HepG2 (cell line): ENCODE measurements at regions not wholly inside any gene's neighbourhood (a gene's known extent, or its start where the extent isn't known, plus 50 kb on each side); places are given as distances from the start of the nearest gene placed in this dataset.

Experiments used
- ATAC-seq: fragments of 200-7000 bp; cut with Tn5 transposase; 3 replicates; pipeline ENCODE4 v1.9.1; 2020; ENCODE audit warnings: mild to moderate bottlenecking, moderate library complexity
- BruUV-seq: library from RNA; stranded (reverse); fragments of 400-500 nt; replicated peaks from 2 replicates; lab custom pipeline; 2021; lab: Mats Ljungman, UMichigan
- CTCF ChIA-PET: fragments of 300-600 bp; formaldehyde crosslinking; extraction: SDS; loops from one replicate; lab custom pipeline; 2021; ENCODE audit warnings: low total read pairs, inconsistent platforms, low intra/inter-chr PET ratio; lab: Yijun Ruan, JAX
- POLR2A ChIA-PET: fragments of 350-600 bp; sonication (Branson Sonifier 250); formaldehyde crosslinking; loops from one replicate; lab custom pipeline; 2020; ENCODE audit warnings: antibody characterized with exemption, inconsistent platforms; lab: Yijun Ruan, JAX
- DNase-seq: peaks from one replicate; pipeline ENCODE4 v3.0.0-alpha.2; 2015; ENCODE audit warnings: low spot score
- FAIRE-seq: peaks from 3 replicates; lab custom pipeline; 2011; peaks lifted over from hg19 to GRCh38; lab: Jason Lieb, UNC
- H2AFZ ChIP-seq: one replicate; pipeline ENCODE4 v1.6.1; 2011; ENCODE audit warnings: low read length, inconsistent platforms
- H3K27ac ChIP-seq: fragments of 300-600 bp; 3 replicates; pipeline ENCODE4 v1.8.0; 2011; ENCODE audit warnings: mixed run types, mild to moderate bottlenecking, mixed read lengths, low read length, inconsistent platforms; ENCODE audit not compliant: insufficient read depth; ENCODE audit errors: extremely low read length
- H3K27me3 ChIP-seq, 2 experiments: fragments of 200-600 bp in 1 of 2; 2 replicates in 1 of 2; 3 replicates in 1 of 2; pipeline versions ENCODE4 v1.6.0 to v1.8.0; 2011; ENCODE audit warnings: low read length in 2 of 2, mild to moderate bottlenecking in 2 of 2, moderate library complexity in 2 of 2, inconsistent platforms in 1 of 2; ENCODE audit not compliant: insufficient read depth in 2 of 2, control insufficient read depth in 1 of 2
- H3K36me3 ChIP-seq, 2 experiments: fragments of 200-600 bp in 1 of 2; replicated peaks in 1 of 2; 2 replicates in 1 of 2; 3 replicates in 1 of 2; pipeline versions ENCODE4 v1.5.1 to v1.8.0; 2011; ENCODE audit warnings: low read length in 2 of 2, inconsistent platforms in 1 of 2; ENCODE audit not compliant: insufficient read depth in 2 of 2, control insufficient read depth in 1 of 2
- H3K4me1 ChIP-seq: 2 replicates; pipeline ENCODE4 v1.5.1; 2012; ENCODE audit warnings: low read length, inconsistent platforms; ENCODE audit not compliant: insufficient read depth
- H3K4me2 ChIP-seq: 2 replicates; pipeline ENCODE4 v1.6.0; 2011; ENCODE audit warnings: low read depth, low read length, inconsistent platforms
- H3K4me3 ChIP-seq, 3 experiments: fragments of 200-600 bp in 1 of 3; sonication (generic), shearing (Covaris generic) in 1 of 3; replicated peaks in 1 of 3; 2 replicates each; pipeline ENCODE4 v1.5.1; 2011 to 2016; ENCODE audit warnings: low read length in 3 of 3, inconsistent platforms in 2 of 3, low read depth in 2 of 3, mild to moderate bottlenecking in 2 of 3, control low read depth in 1 of 3, mixed read lengths in 1 of 3; ENCODE audit not compliant: insufficient read depth in 1 of 3
- H3K79me2 ChIP-seq: one replicate; pipeline ENCODE4 v1.6.1; 2011; ENCODE audit warnings: low read length, inconsistent platforms; ENCODE audit not compliant: insufficient read depth
- H3K9ac ChIP-seq: 2 replicates; pipeline ENCODE4 v1.6.0; 2011; ENCODE audit warnings: mild to moderate bottlenecking, low read depth, low read length, inconsistent platforms; ENCODE audit not compliant: insufficient read depth
- H3K9me3 ChIP-seq: 2 replicates; pipeline ENCODE4 v1.5.1; 2012; ENCODE audit warnings: mild to moderate bottlenecking, low read length
- H4K20me1 ChIP-seq: 2 replicates; pipeline ENCODE4 v1.6.0; 2011; ENCODE audit warnings: inconsistent platforms, mild to moderate bottlenecking, low read length, moderate library complexity; ENCODE audit not compliant: insufficient read depth
- ARNT2 ChIP-seq: sonication (generic); formaldehyde crosslinking; IDR thresholded peaks from 2 replicates; pipeline ENCODE4 v1.8.0; 2022; ENCODE audit warnings: mild to moderate bottlenecking, low read depth, missing genetic modification reagents, moderate library complexity
- ATF1 ChIP-seq: IDR thresholded peaks from 2 replicates; pipeline ENCODE4 v1.6.1; 2016; ENCODE audit warnings: mild to moderate bottlenecking, control low read depth
- BATF2 ChIP-seq: sonication (generic); formaldehyde crosslinking; IDR thresholded peaks from 2 replicates; pipeline ENCODE4 v1.8.0; 2022; ENCODE audit warnings: mild to moderate bottlenecking, missing genetic modification reagents, moderate library complexity
- CREB1 ChIP-seq, 2 experiments: fragments of 450-650 bp in 1 of 2; IDR thresholded peaks; 2 replicates each; pipeline ENCODE4 v1.6.1; 2016 to 2017; ENCODE audit warnings: control low read depth in 1 of 2, mild to moderate bottlenecking in 1 of 2, missing compliant biosample characterization in 1 of 2, missing genetic modification characterization in 1 of 2
- DBP ChIP-seq: sonication (generic); formaldehyde crosslinking; IDR thresholded peaks from 2 replicates; pipeline ENCODE4 v1.4.0; 2020; ENCODE audit warnings: missing genetic modification reagents; ENCODE audit errors: not compliant biosample characterization
- FOXA1 ChIP-seq, 2 experiments: fragments of 450-650 bp in 1 of 2; sonication (generic) in 1 of 2; formaldehyde crosslinking in 1 of 2; IDR thresholded peaks; 2 replicates each; pipeline versions ENCODE4 v1.4.0 to v1.6.1; 2016 to 2020; ENCODE audit warnings: missing genetic modification reagents in 1 of 2
- GABPA ChIP-seq, 2 experiments: IDR thresholded peaks; 2 replicates each; pipeline ENCODE4 v1.6.1; 2011 to 2016; ENCODE audit warnings: low read depth in 2 of 2, low read length in 1 of 2, missing biosample characterization in 1 of 2, missing genetic modification characterization in 1 of 2
- KDM2A ChIP-seq: sonication (generic); formaldehyde crosslinking; IDR thresholded peaks from 2 replicates; pipeline ENCODE4 v1.4.0; 2020; ENCODE audit warnings: low read depth, missing genetic modification reagents, borderline replicate concordance
- KDM3A ChIP-seq: IDR thresholded peaks from 2 replicates; pipeline ENCODE4 v1.6.1; 2018; ENCODE audit warnings: low read depth, missing compliant biosample characterization
- KDM5B ChIP-seq: sonication (generic); formaldehyde crosslinking; IDR thresholded peaks from 2 replicates; pipeline ENCODE4 v1.4.0; 2020; ENCODE audit warnings: missing genetic modification reagents, mild to moderate bottlenecking, borderline replicate concordance
- MEIS2 ChIP-seq: sonication (generic); formaldehyde crosslinking; IDR thresholded peaks from 2 replicates; pipeline ENCODE4 v1.9.0; 2021; ENCODE audit warnings: mild to moderate bottlenecking, missing genetic modification reagents
- NR2F2 ChIP-seq: IDR thresholded peaks from 2 replicates; pipeline ENCODE4 v1.6.1; 2012; ENCODE audit warnings: low read depth, inconsistent platforms, borderline replicate concordance
- NR2F6 ChIP-seq, 2 experiments: IDR thresholded peaks; 2 replicates each; pipeline ENCODE4 v1.6.1; 2016; ENCODE audit warnings: antibody characterized with exemption in 1 of 2, mild to moderate bottlenecking in 1 of 2
- POLR2A ChIP-seq, 2 experiments: IDR thresholded peaks; 2 replicates each; pipeline ENCODE4 v1.6.1; 2011; ENCODE audit warnings: low read depth in 2 of 2, low read length in 2 of 2, mild to moderate bottlenecking in 1 of 2, moderate library complexity in 1 of 2; ENCODE audit not compliant: insufficient read depth in 1 of 2
- PRMT3 ChIP-seq: sonication (generic); formaldehyde crosslinking; IDR thresholded peaks from 2 replicates; pipeline ENCODE4 v1.8.1; 2022; ENCODE audit warnings: low read depth, mild to moderate bottlenecking, moderate library complexity, missing genetic modification reagents, borderline replicate concordance
- SPEN ChIP-seq: sonication (generic); formaldehyde crosslinking; IDR thresholded peaks from 2 replicates; pipeline ENCODE4 v1.5.1; 2020; ENCODE audit warnings: low read depth, mild to moderate bottlenecking, missing genetic modification reagents
- ZNF333 ChIP-seq: sonication (generic); formaldehyde crosslinking; IDR thresholded peaks from 2 replicates; pipeline ENCODE4 v1.4.0; 2020; ENCODE audit warnings: mild to moderate bottlenecking, missing genetic modification reagents, borderline replicate concordance
- ZNF660 ChIP-seq: sonication (generic); formaldehyde crosslinking; IDR thresholded peaks from 2 replicates; pipeline ENCODE4 v1.5.1; 2020; ENCODE audit warnings: mild to moderate bottlenecking, low read depth, missing genetic modification reagents, borderline replicate concordance
- ZNF674 ChIP-seq: sonication (generic); formaldehyde crosslinking; IDR thresholded peaks from 2 replicates; pipeline ENCODE4 v1.5.0; 2020; ENCODE audit warnings: low read depth, mild to moderate bottlenecking, missing genetic modification reagents
- WGBS: methylation state at CpG from one replicate; pipeline ENCODE4 v1.1.6; 2017; ENCODE audit warnings: low lambda C conversion rate; 5-methylcytosine and 5-hydroxymethylcytosine counted together
- in situ Hi-C: cut with HindIII; loops from 2 replicates; pipeline ENCODE4 v1.10.0; 2017; ENCODE audit warnings: low pct_unique_long_range_greater_than_20kb; ENCODE audit not compliant: extremely low pct_ligation_motif_present
- intact Hi-C: fragments of 100-400 bp; cut with micrococcal nuclease; formaldehyde crosslinking; loops from one replicate; pipeline ENCODE4 v1.10.0; 2022; ENCODE audit not compliant: unreplicated experiment

GRCh38 chr18:41879256-41879655 lies 75.8 kb upstream of the PIK3C3 start:
- POLR2A ChIA-PET: no interaction called here

GRCh38 chr18:41875094-41875780 lies 79.8 kb upstream of the PIK3C3 start:
- Histone ChIP-seq H4K20me1 (no peaks in the 10 kb centered on the region), H2AFZ (no peak overlapping the region), H3K4me1 (no peaks in the 10 kb centered on the region), H3K9ac (no peak overlapping the region), H3K79me2 (no peaks in the 10 kb centered on the region), H3K36me3 (no peaks in the 10 kb centered on the region), H3K4me3 (no peak overlapping the region), H3K9me3 (no peaks in the 10 kb centered on the region), H3K4me2 (no peak overlapping the region), H3K27me3 (no peaks in the 10 kb centered on the region), H3K27ac (no peak overlapping the region)
- in situ Hi-C loops (no loop called here), intact Hi-C loops (no loop called here)
- no peak for FAIRE-seq
- no TSS peak for BruUV-seq
- CTCF ChIA-PET: no interaction called here
- TF ChIP-seq ZNF674 (no peak), ZNF333 (CRISPR knock-in tag) (no peak), KDM5B (CRISPR knock-in tag) (no peak), ATF1 (CRISPR knock-in tag) (no peak), GABPA (IDR thresholded peaks at IDR 0.05; ENCODE audit: low read depth, low read length) (no peak), GABPA (CRISPR knock-in tag; IDR thresholded peaks at IDR 0.05; ENCODE audit: low read depth) (no peak), KDM2A (no peak), MEIS2 (no peak), SPEN (CRISPR knock-in tag) (no peak), DBP (no peak), BATF2 (CRISPR knock-in tag) (no peak), ARNT2 (CRISPR knock-in tag) (no peak), CREB1 (IDR thresholded peaks at IDR 0.05) (no peak), CREB1 (CRISPR knock-in tag; IDR thresholded peaks at IDR 0.05) (no peak), PRMT3 (no peak), NR2F6 (IDR thresholded peaks at IDR 0.05) (no peak), NR2F6 (CRISPR knock-in tag; IDR thresholded peaks at IDR 0.05) (no peak), KDM3A (CRISPR knock-in tag) (no peak), POLR2A (IDR thresholded peaks at IDR 0.05; ENCODE audit: insufficient read depth in 1 of 2, low read depth in 2 of 2, low read length in 2 of 2) (no peak), NR2F2 (no peak), ZNF660 (CRISPR knock-in tag) (no peak)
- POLR2A ChIA-PET: no interaction called here
- no peak for DNase-seq
- ATAC-seq: no peak
- WGBS: 0% methylated on average over 2 of the region's 3 CpGs

More at GRCh38 chr18:41879256-41879655, 75.8 kb upstream of the PIK3C3 start:
- H2AFZ ChIP-seq: no peak overlapping the region
- 13% methylated on average over 3 of the region's 3 CpGs for WGBS
- no peak overlapping the region for H3K9ac ChIP-seq
- H3K9me3 ChIP-seq: no peaks in the 10 kb centered on the region
- no peak overlapping the region for H3K4me3 ChIP-seq
- CTCF ChIA-PET: no interaction called here
- no peaks in the 10 kb centered on the region for H3K36me3 ChIP-seq
- no peak for TF ChIP-seq FOXA1 (IDR thresholded peaks at IDR 0.05)
- TF ChIP-seq FOXA1 (CRISPR knock-in tag; IDR thresholded peaks at IDR 0.05): no peak
- ATAC-seq (no peak), DNase-seq (no peak), FAIRE-seq (no peak)
- no peaks in the 10 kb centered on the region for H3K79me2 ChIP-seq
- no peak overlapping the region for H3K27ac ChIP-seq
- no peaks in the 10 kb centered on the region for H3K4me1 ChIP-seq
- no TSS peak for BruUV-seq
- intact Hi-C loops: no loop called here
- H4K20me1 ChIP-seq: no peaks in the 10 kb centered on the region
- H3K27me3 ChIP-seq: no peaks in the 10 kb centered on the region
- H3K4me2 ChIP-seq: no peak overlapping the region
- in situ Hi-C loops: no loop called here
